OCI-LY7 (cell line): ENCODE measurements at regions not wholly inside any gene's neighbourhood (a gene's known extent, or its start where the extent isn't known, plus 50 kb on each side); places are given as distances from the start of the nearest gene placed in this dataset.

Source experiments
- BruUV-seq: library from RNA; stranded (reverse); fragments of 400-500 nt; replicated peaks from 2 replicates; lab custom pipeline; 2021; lab: Mats Ljungman, UMichigan
- CTCF ChIA-PET: fragments of 300-600 bp; sonication (Branson Sonifier 250); formaldehyde crosslinking; loops from one replicate; lab custom pipeline; 2022; ENCODE audit warnings: antibody characterized with exemption; ENCODE audit not compliant: unreplicated experiment; lab: Charles Lee
- POLR2A ChIA-PET: fragments of 300-600 bp; sonication (Branson Sonifier 250); formaldehyde crosslinking; loops from one replicate; lab custom pipeline; 2022; ENCODE audit warnings: antibody characterized with exemption; lab: Charles Lee
- DNase-seq: peaks from one replicate; pipeline ENCODE4 v3.0.0-alpha.2; 2015; ENCODE audit warnings: low spot score
- H2AFZ ChIP-seq: fragments of 200-600 bp; sonication (generic), shearing (Covaris generic); 2 replicates; pipeline ENCODE4 v1.6.1; 2014; ENCODE audit warnings: mild to moderate bottlenecking, antibody characterized with exemption, low read length, moderate library complexity
- H3K27ac ChIP-seq: fragments of 200-600 bp; sonication (generic); 2 replicates; pipeline ENCODE4 v1.5.1; 2014; ENCODE audit warnings: mixed run types, low read depth, mild to moderate bottlenecking, moderate library complexity, low read length, inconsistent platforms; ENCODE audit not compliant: poor library complexity, severe bottlenecking
- H3K36me3 ChIP-seq: fragments of 200-600 bp; sonication (generic); 2 replicates; pipeline ENCODE4 v1.6.1; 2014; ENCODE audit warnings: mild to moderate bottlenecking, antibody characterized with exemption, low read length, moderate library complexity, mixed read lengths; ENCODE audit not compliant: insufficient read depth
- H3K4me1 ChIP-seq: fragments of 200-600 bp; sonication (generic); 2 replicates; pipeline ENCODE4 v1.5.1; 2014; ENCODE audit warnings: mild to moderate bottlenecking, low read length; ENCODE audit not compliant: insufficient read depth, poor library complexity, severe bottlenecking
- H3K4me2 ChIP-seq: fragments of 200-600 bp; sonication (generic); 2 replicates; pipeline ENCODE4 v1.6.1; 2014; ENCODE audit warnings: mild to moderate bottlenecking, low read length
- H3K4me3 ChIP-seq: fragments of 200-600 bp; sonication (generic); 2 replicates; pipeline ENCODE4 v1.5.1; 2014; ENCODE audit warnings: mild to moderate bottlenecking, low read depth, low read length; ENCODE audit not compliant: poor library complexity, severe bottlenecking
- H3K79me2 ChIP-seq: fragments of 200-600 bp; sonication (generic); 2 replicates; pipeline ENCODE4 v1.6.1; 2016; ENCODE audit warnings: low read depth, mild to moderate bottlenecking, low read length, moderate library complexity, mixed read lengths; ENCODE audit not compliant: insufficient read depth
- H3K9me2 ChIP-seq: fragments of 200-600 bp; sonication (generic); 2 replicates; pipeline ENCODE4 v1.6.1; 2016; ENCODE audit warnings: mild to moderate bottlenecking, low read length, mixed read lengths; ENCODE audit not compliant: insufficient read depth
- H3K9me3 ChIP-seq: fragments of 200-600 bp; sonication (generic); 2 replicates; pipeline ENCODE4 v1.6.1; 2014; ENCODE audit warnings: mild to moderate bottlenecking, mixed run types, low read length, mixed read lengths
- H4K20me1 ChIP-seq: fragments of 200-600 bp; sonication (generic); 2 replicates; pipeline ENCODE4 v1.6.1; 2014; ENCODE audit warnings: mild to moderate bottlenecking, antibody characterized with exemption, low read length, moderate library complexity, mixed read lengths; ENCODE audit not compliant: insufficient read depth
- EZH2phosphoT487 ChIP-seq: fragments of 200-600 bp; sonication (generic); IDR thresholded peaks from 2 replicates; pipeline ENCODE4 v1.6.1; 2018; ENCODE audit warnings: low read depth, borderline replicate concordance, mild to moderate bottlenecking, mixed run types, antibody characterized with exemption, low read length, moderate library complexity, mixed read lengths
- intact Hi-C: fragments of 100-400 bp; cut with micrococcal nuclease; formaldehyde crosslinking; loops from one replicate; pipeline ENCODE4 v1.10.0; 2022; ENCODE audit not compliant: unreplicated experiment
- TF ChIP-seq, protein P1 (sequence below): fragments of 200-600 bp; sonication (generic); conservative IDR thresholded peaks from 2 replicates; pipeline ENCODE4 v1.5.1; 2014; ENCODE audit warnings: mild to moderate bottlenecking, antibody characterized with exemption, low read length, moderate library complexity, mixed read lengths

DNA sequence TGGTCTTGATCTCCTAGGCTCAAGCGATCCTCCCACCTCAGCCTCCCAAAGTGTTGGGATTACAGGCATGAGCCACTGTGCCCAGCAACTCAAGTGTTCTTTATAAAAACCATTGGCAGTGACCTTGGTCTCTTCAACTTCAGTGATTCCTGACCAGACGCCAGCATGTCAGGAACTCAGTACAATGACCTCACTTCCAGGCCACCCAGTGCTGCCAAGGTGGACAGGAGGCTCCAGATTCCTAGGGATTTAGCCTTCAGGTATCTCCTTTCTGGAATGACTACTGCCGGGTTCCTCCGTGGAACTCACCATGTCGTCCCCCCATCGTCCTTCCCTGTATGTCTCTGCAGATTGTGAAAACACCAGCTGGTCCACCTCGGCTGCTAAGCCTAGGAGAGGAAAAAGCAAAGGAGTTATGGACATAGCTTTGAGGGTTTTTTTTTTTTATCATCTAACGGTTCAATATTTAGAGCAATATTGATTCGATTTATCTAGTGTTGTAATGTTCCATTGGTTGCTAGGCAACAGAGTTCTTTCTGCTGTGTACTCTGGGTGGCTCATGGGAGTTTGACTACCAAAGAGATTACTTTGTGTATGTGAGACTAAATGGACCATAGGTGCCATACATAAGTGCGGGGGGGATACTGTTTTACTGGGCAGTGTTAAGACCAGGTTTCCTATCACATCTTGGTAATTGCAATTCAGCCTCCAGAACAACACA is 425.8 kb upstream of the AUTS2 start:
- BruUV-seq = no TSS peak
- H3K4me3 ChIP-seq = no peak overlapping the region
- ChIA-PET POLR2A (interaction anchor here (0.6 kb wide), 1 partner anchor 9 kb away, joined by 3 read pairs; no protein-coding TSS in a partner anchor), CTCF (no interaction called here)
- H3K4me2 ChIP-seq = no peak overlapping the region
- no peak for TF ChIP-seq EZH2phosphoT487
- TF ChIP-seq, protein P1, sequence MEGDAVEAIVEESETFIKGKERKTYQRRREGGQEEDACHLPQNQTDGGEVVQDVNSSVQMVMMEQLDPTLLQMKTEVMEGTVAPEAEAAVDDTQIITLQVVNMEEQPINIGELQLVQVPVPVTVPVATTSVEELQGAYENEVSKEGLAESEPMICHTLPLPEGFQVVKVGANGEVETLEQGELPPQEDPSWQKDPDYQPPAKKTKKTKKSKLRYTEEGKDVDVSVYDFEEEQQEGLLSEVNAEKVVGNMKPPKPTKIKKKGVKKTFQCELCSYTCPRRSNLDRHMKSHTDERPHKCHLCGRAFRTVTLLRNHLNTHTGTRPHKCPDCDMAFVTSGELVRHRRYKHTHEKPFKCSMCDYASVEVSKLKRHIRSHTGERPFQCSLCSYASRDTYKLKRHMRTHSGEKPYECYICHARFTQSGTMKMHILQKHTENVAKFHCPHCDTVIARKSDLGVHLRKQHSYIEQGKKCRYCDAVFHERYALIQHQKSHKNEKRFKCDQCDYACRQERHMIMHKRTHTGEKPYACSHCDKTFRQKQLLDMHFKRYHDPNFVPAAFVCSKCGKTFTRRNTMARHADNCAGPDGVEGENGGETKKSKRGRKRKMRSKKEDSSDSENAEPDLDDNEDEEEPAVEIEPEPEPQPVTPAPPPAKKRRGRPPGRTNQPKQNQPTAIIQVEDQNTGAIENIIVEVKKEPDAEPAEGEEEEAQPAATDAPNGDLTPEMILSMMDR = no peak
- no peaks in the 10 kb centered on the region for H3K36me3 ChIP-seq
- no peak for DNase-seq
- H3K79me2 ChIP-seq = no peaks in the 10 kb centered on the region
- no peaks in the 10 kb centered on the region for H3K9me3 ChIP-seq
- no peak overlapping the region for H3K27ac ChIP-seq
- intact Hi-C loops = no loop called here
- H3K4me1 ChIP-seq = no peaks in the 10 kb centered on the region
- no peaks in the 10 kb centered on the region for H3K9me2 ChIP-seq
- H4K20me1 ChIP-seq = no peaks in the 10 kb centered on the region
- no peak overlapping the region for H2AFZ ChIP-seq

DNA sequence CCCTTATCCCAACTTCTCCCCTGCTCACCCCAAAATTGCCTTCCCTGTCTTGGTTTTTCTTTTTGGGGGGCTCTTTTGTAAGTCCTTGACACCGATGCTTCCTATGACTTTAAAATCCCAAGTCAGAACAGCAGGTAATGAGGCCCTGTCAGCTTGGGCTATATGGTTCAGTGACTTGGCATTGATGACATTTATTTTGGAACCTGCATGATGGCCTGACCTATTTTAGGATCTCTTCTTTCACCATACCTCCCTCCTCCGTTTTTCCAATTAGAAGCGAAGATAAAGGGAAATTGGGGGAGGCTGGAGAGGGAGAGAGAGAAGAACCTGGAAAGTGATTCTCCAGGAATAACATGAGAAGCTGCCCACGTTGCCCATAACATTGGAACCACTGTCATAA is 424.9 kb upstream of the AUTS2 start:
- TF ChIP-seq, protein P1 = no peak
- no peak for TF ChIP-seq EZH2phosphoT487

DNA sequence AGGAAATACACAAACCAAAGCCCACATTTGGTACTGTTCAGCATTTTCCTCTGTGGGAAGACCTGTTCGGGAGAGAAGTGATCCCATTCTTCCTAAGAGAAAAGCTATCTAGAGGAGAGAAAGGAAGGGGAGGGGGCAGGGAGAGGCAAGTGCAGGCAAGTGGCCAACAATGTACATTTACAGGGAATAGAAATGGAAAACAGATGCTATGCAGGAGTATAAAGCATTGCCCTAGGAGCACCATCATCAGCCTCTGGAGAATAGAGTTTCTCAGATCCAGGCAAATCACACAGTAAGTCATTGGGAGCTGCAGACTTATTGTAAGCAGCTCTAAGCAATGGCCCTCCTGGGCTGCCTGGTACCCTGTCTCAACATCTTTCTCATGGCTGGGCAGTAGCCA is 424.4 kb upstream of the AUTS2 start:
- H3K36me3 ChIP-seq = no peaks in the 10 kb centered on the region
- POLR2A ChIA-PET = no interaction called here

More for the DNA sequence above, 424.9 kb upstream of the AUTS2 start:
- ChIA-PET POLR2A (no interaction called here), CTCF (no interaction called here)
- H3K4me2 ChIP-seq = no peak overlapping the region
- H2AFZ ChIP-seq = no peak overlapping the region
- H3K4me3 ChIP-seq = no peak overlapping the region
- intact Hi-C loops = no loop called here
- no peaks in the 10 kb centered on the region for H3K79me2 ChIP-seq
- BruUV-seq = no TSS peak
- no peaks in the 10 kb centered on the region for H4K20me1 ChIP-seq
- no peaks in the 10 kb centered on the region for H3K4me1 ChIP-seq
- no peaks in the 10 kb centered on the region for H3K9me2 ChIP-seq
- DNase-seq = no peak
- H3K27ac ChIP-seq = no peak overlapping the region
- no peaks in the 10 kb centered on the region for H3K9me3 ChIP-seq
- H3K36me3 ChIP-seq = no peaks in the 10 kb centered on the region

More for the DNA sequence above, 424.4 kb upstream of the AUTS2 start:
- Histone ChIP-seq H3K4me2 (no peak overlapping the region), H3K79me2 (no peaks in the 10 kb centered on the region), H3K9me3 (no peaks in the 10 kb centered on the region), H2AFZ (no peak overlapping the region), H3K4me3 (no peak overlapping the region), H3K9me2 (no peaks in the 10 kb centered on the region), H3K4me1 (no peaks in the 10 kb centered on the region), H4K20me1 (no peaks in the 10 kb centered on the region), H3K27ac (no peak overlapping the region)
- no peak for DNase-seq
- BruUV-seq = no TSS peak
- TF ChIP-seq EZH2phosphoT487 = no peak
- TF ChIP-seq, protein P1 = no peak
- CTCF ChIA-PET = no interaction called here
- intact Hi-C loops = no loop called here
